Loucy (cell line): ENCODE measurements at regions not wholly inside any gene's neighbourhood (a gene's known extent, or its start where the extent isn't known, plus 50 kb on each side); places are given as distances from the start of the nearest gene placed in this dataset.

Experiments
- H2AFZ ChIP-seq: fragments of 200-600 bp; sonication (generic); 2 replicates; pipeline ENCODE4 v1.6.0; 2016; ENCODE audit warnings: antibody characterized with exemption, mild to moderate bottlenecking, low read length, moderate library complexity
- H3F3A ChIP-seq: fragments of 200-600 bp; 2 replicates; pipeline ENCODE4 v1.6.0; 2016; ENCODE audit warnings: antibody characterized with exemption, low read depth, mild to moderate bottlenecking
- H3K27me3 ChIP-seq: fragments of 200-600 bp; sonication (generic); 2 replicates; pipeline ENCODE4 v1.6.1; 2014; ENCODE audit warnings: low read length, mild to moderate bottlenecking; ENCODE audit not compliant: insufficient read depth, poor library complexity, severe bottlenecking
- H3K36me3 ChIP-seq: fragments of 200-600 bp; sonication (generic); 2 replicates; pipeline ENCODE4 v1.6.1; 2016; ENCODE audit warnings: low read length; ENCODE audit not compliant: insufficient read depth
- H3K4me1 ChIP-seq: fragments of 200-600 bp; sonication (generic); 2 replicates; pipeline ENCODE4 v1.5.1; 2014; ENCODE audit warnings: low read length, mild to moderate bottlenecking; ENCODE audit not compliant: insufficient read depth, poor library complexity, severe bottlenecking
- H3K4me2 ChIP-seq: fragments of 200-600 bp; sonication (generic); 2 replicates; pipeline ENCODE4 v1.6.0; 2014; ENCODE audit warnings: antibody characterized with exemption, low read length, low read depth, mild to moderate bottlenecking; ENCODE audit not compliant: poor library complexity, severe bottlenecking
- H3K4me3 ChIP-seq: fragments of 200-600 bp; sonication (generic); 2 replicates; pipeline ENCODE4 v1.5.1; 2014; ENCODE audit warnings: low read length, mild to moderate bottlenecking, mixed read lengths; ENCODE audit not compliant: poor library complexity, severe bottlenecking
- H3K79me2 ChIP-seq: fragments of 200-600 bp; sonication (generic); 2 replicates; pipeline ENCODE4 v1.6.1; 2014; ENCODE audit warnings: low read length; ENCODE audit not compliant: insufficient read depth
- H3K9ac ChIP-seq: fragments of 200-600 bp; sonication (generic); 2 replicates; pipeline ENCODE4 v1.6.0; 2014; ENCODE audit warnings: mild to moderate bottlenecking, low read depth, low read length, moderate library complexity; ENCODE audit not compliant: poor library complexity, severe bottlenecking
- H3K9me2 ChIP-seq: fragments of 200-600 bp; sonication (generic); replicated peaks from 2 replicates; pipeline ENCODE4 v1.6.1; 2016; ENCODE audit warnings: low read depth, low read length, mixed read lengths
- H3K9me3 ChIP-seq: fragments of 200-600 bp; sonication (generic); 2 replicates; pipeline ENCODE4 v1.6.1; 2014; ENCODE audit warnings: mild to moderate bottlenecking, antibody characterized with exemption, low read length, low read depth; ENCODE audit not compliant: insufficient read depth
- H4K20me1 ChIP-seq: fragments of 200-600 bp; sonication (generic); 2 replicates; pipeline ENCODE4 v1.6.0; 2014; ENCODE audit warnings: antibody characterized with exemption, low read length, mild to moderate bottlenecking; ENCODE audit not compliant: insufficient read depth, poor library complexity, severe bottlenecking
- CTCF ChIP-seq: fragments of 200-600 bp; sonication (generic); conservative IDR thresholded peaks from 2 replicates; pipeline ENCODE4 v1.5.1; 2014; ENCODE audit warnings: mild to moderate bottlenecking, antibody characterized with exemption, low read length
- EZH2phosphoT487 ChIP-seq: fragments of 200-600 bp; IDR thresholded peaks from 2 replicates; pipeline ENCODE4 v1.6.1; 2018; ENCODE audit warnings: antibody characterized with exemption, mild to moderate bottlenecking, moderate library complexity, borderline replicate concordance

- Histone ChIP-seq H2AFZ (no peak overlapping the region), H3K9ac (no peak overlapping the region), H3K4me2 (no peak overlapping the region), H3K27me3 (no peaks in the 10 kb centered on the region), H3K4me1 (no peaks in the 10 kb centered on the region), H4K20me1 (no peaks in the 10 kb centered on the region), H3K9me3 (no peaks in the 10 kb centered on the region), H3K4me3 (no peak overlapping the region), H3F3A (no peaks in the 10 kb centered on the region), H3K79me2 (no peaks in the 10 kb centered on the region), H3K36me3 (no peaks in the 10 kb centered on the region), H3K9me2 (no peaks in the 10 kb centered on the region)
- no peak for TF ChIP-seq EZH2phosphoT487
- TF ChIP-seq CTCF, result no peak
Measured at GRCh38 chr4:4643306-4643705, 101.5 kb upstream of the STX18 start.

GRCh38 chr4:4642496-4643000 lies 100.7 kb upstream of the STX18 start:
- H3K9ac ChIP-seq, result no peak overlapping the region
- H3K36me3 ChIP-seq, result no peaks in the 10 kb centered on the region
- H4K20me1 ChIP-seq, result no peaks in the 10 kb centered on the region
- H3K9me3 ChIP-seq, result no peaks in the 10 kb centered on the region
- H3F3A ChIP-seq, result no peaks in the 10 kb centered on the region
- H2AFZ ChIP-seq, result no peak overlapping the region
- no peaks in the 10 kb centered on the region for H3K9me2 ChIP-seq
- H3K4me2 ChIP-seq, result no peak overlapping the region
- no peaks in the 10 kb centered on the region for H3K79me2 ChIP-seq
- no peak overlapping the region for H3K4me3 ChIP-seq
- no peaks in the 10 kb centered on the region for H3K27me3 ChIP-seq
- TF ChIP-seq CTCF (no peak), EZH2phosphoT487 (no peak)
- H3K4me1 ChIP-seq, result no peaks in the 10 kb centered on the region

- H3K9ac ChIP-seq, result no peak overlapping the region
- no peaks in the 10 kb centered on the region for H3K9me2 ChIP-seq
- H3K27me3 ChIP-seq, result no peaks in the 10 kb centered on the region
- no peaks in the 10 kb centered on the region for H3K4me1 ChIP-seq
- H3F3A ChIP-seq, result no peaks in the 10 kb centered on the region
- no peak overlapping the region for H3K4me2 ChIP-seq
- H3K36me3 ChIP-seq, result no peaks in the 10 kb centered on the region
- no peak for TF ChIP-seq CTCF
- TF ChIP-seq EZH2phosphoT487, result no peak
- no peaks in the 10 kb centered on the region for H3K9me3 ChIP-seq
- H2AFZ ChIP-seq, result no peak overlapping the region
- H3K79me2 ChIP-seq, result no peaks in the 10 kb centered on the region
- H3K4me3 ChIP-seq, result no peak overlapping the region
- H4K20me1 ChIP-seq, result no peaks in the 10 kb centered on the region
Measured at GRCh38 chr4:4641661-4642495, 100.0 kb upstream of the STX18 start.
